GM21576 (cell line): ENCODE measurements at regions not wholly inside any gene's neighbourhood (a gene's known extent, or its start where the extent isn't known, plus 50 kb on each side); places are given as distances from the start of the nearest gene placed in this dataset.
"Not testable (repeated sequence)": the region's sequence is repeated elsewhere in the genome, so short reads cannot be mapped to it uniquely, and the experiment has no call there.

Experiments used
- ATAC-seq: cut with Tn5 transposase; IDR thresholded peaks from one replicate; pipeline ENCODE4 v1.9.1; 2021; ENCODE audit warnings: mild to moderate bottlenecking, moderate library complexity; ENCODE audit not compliant: unreplicated experiment

DNA sequence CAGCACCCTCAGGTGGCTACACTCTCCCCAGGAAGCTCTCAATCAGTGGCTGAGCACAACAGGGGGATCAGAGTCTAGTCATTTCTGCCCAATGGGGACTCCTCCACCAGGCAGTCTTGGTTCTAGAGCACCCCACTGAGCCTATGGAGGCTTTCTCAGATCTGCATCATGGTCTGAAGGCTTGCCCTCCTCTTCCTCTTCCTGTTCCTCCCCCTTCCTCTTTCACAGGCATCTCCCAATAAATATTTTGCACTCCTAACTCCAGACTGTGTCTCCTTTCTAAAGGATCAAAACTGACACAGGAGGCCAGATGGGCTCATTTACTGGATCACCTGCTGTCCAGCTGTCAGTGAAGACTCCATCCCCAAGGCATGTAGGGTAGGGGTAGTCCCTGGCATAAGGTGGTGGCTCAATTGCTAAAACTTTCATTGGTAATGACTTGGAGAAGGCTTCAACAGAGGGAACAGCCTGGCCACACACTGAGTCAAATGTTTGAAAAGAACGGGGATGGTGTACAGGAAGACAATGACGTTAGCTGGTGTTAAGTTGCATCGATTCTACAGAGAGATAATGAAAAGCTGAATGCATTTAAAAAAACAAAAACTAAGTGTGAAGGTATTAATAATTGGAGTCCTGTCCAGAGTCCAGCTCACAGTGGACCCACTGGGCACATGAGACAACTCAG is 84.2 kb upstream of the SLC2A1 start:
- no peak for ATAC-seq

DNA sequence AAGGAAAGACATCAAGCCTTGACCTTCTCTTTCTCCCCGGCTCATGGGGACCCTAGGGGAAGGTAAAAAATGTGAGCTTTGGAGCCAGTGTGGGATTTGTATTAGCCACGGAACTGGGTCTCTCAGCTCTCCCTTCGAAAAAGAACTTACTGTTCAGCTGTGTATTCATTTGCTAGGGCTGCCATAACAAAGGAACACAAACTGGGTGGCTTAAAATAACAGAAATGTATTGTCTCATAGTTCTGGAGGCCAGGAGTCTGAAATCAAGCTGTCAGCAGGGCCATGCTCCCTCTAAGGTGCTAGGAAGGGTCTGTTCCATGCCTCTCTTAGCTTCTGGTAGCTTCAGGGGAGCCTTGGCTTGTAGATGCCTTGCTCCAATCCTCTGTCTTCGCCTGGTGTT is 83.5 kb upstream of the SLC2A1 start:
- ATAC-seq = no peak

DNA sequence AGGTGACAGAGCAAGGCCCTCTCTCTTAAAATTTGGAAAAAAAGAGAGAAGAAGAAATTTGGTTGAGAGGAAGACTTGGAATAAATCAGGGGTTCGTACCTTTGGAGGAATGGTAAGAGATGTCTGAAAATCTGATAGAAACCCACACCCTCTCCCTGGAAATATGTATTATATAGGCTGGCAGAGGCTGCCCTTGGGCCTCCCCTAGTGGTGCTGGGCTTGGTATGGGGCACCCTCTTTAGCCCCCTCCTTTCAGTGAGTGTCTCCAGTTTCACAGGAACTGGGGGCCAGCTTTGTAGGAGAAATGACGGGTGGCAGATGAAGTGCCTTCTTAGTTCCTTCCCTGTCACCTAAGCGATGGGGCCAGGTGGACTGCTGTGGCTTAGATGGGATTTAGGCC is 82.9 kb upstream of the SLC2A1 start:
- ATAC-seq = no peak

DNA sequence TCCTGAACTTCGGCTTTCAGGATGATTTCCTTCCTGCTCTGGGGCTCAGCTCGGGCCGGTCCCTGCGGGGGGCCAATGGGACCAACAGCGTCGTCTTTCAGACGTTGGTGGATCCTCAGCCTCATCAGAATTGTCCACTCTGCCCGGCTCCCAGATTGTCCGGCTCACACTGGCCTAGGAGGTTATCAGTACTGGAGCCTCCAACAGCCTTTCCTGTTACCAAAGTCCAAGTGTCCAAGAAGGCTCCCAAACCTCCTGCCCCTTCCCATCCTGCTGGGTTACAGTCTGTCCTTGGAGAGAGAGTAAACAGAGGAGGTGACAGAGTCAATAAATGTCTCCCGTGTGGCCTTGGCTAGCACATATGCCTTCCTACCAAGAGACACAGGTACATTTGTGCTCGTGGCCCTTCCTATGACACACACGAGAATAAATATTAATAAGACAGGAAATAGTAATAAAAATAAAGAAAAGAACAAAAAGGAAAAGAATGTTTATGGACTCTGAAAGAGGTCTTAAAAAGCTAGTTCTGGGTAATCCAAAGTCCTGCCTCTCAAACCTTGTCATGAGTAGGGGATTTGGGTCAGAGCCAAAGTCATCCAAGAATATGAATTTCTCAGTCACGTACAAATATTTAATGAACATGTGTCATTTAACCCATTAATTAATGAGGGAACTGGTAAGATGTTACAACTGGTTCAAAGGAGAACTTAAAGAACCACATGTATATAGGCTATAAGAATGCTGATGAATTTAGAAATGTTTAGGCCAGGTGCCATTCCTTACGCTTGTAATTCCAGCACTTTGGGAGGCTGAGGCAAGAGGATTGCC is 80.8 kb upstream of the SLC2A1 start:
- no peak for ATAC-seq

DNA sequence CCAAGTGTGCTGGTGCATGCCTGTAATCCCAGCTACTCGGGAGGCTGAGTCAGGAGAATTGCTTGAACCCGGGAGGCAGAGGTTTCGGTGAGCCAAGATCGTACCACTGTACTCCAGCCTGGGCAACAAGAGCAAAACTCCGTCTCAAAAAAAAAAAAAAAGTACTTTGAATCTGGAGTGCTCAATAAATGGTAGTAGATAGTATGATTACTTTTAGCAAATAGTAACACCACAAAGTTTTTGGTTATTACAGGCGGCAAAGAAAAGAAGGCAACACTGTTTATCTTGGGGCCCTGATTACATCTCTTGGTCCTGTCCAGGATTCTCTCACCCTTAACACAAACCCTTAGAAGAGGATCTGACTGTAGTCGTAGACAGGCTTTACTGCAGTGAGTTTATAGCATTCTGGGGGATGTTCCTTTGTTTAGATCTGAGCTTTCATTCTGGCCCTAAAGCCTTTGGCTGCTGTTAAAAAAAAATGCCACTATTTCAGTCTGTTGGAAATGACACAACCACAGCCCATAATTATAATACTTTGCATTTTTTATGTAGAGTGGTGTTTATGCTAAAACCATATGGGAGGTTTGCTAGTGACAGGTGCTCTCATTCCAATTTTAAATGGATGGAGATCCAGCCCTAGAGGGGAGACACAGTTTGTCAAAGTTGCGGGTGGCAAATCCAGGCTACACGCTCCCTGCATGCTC is 79.7 kb upstream of the SLC2A1 start:
- ATAC-seq = no peak

DNA sequence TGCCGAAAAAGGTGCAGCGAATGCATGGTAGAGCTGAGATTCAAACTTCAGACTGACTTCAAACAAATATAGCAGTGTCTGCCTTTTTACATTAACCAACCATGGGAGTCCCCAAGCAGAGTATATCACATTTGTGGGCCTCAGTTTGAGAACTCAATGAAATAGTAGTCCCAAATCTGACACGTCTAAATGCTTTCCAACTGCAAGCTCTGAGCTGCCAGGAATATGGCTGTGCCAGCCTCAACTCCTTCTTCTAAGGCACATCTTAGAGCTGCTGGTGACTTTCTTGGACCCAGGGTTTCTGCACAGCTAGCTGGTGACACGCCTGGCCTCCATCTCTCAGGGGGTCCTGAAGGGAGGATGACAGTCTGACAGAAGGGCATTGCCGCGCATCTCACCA is 78.8 kb upstream of the SLC2A1 start:
- ATAC-seq = no peak

DNA sequence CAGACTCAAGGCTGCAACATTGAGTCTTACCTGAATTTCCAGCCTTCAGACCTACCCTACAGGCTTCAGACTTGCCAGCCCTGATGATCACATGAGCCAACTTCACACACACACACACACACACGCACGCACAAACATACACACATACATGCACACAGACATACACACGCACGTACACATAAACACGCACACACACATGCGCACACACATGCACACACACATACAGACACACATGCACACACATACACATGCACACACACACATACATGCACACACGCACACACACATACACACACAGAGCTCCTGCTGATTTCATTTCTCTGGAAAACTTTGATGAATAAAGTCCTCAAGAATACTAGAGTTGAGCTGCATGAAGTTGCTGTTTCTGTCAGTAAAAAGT is 78.3 kb upstream of the SLC2A1 start:
- ATAC-seq = no peak

DNA sequence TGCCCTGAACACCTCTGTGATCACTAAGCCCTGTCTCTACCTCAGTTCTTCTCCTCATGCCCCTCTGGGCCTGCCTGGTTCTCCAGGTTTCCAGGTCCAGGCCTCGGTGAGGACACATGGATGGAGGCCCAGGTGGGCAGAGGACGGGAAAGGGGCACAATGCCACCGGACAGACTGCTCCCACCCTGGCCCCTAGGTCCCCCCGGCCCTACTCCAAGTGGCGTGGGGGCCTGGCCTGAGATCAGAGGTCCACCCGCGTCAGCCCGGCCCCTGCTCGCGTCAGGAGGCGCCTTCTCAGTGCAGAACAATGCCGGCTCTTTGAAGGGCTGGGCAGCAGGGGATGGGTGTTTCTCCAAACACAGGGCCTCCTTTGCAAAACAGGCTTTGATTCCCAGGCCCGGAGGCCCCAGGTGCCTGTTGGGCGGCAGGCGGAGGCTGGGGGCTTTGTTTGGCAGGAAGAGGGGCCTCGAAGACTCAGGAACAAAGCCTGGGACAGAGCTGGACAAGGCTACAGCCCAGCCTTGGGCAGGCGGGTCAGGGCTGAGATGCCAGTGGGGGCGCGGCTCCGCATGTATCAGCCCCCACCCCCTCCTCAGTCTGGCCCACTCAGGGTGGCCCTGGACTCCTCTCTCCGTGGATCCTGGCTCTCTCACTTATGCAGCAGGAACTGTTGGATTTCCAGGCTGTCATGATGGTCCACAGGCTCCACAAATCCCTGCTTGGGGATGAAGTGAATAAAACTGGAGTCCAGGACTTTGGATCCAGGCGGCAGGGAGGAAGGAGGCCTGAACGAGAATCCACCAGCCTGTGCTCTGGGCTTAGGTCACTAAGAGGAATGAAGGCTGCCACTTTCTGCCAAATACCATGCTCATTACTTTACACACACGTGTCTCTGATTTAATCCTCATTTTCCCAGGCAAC is 77.4 kb upstream of the SLC2A1 start:
- ATAC-seq = no peak

DNA sequence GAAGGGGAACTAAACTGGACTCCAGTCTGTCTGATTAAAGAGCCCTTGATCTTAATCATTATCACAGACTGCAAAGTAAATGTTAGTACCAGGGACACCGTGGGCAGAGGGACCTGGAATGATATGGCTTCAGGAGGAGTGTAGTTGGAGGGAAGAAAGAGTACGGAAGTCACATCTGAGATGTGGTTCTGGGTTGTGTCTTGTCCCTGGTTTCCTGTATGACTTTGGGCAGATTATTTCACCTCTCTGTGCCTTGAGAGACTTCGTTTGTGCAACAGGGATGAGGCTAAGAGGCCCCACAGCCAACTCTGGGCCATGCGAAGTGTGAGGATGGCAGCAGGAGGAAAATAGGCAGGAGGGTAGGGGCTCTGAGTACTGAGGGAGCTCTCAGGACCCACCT is 76.1 kb upstream of the SLC2A1 start:
- no peak for ATAC-seq

DNA sequence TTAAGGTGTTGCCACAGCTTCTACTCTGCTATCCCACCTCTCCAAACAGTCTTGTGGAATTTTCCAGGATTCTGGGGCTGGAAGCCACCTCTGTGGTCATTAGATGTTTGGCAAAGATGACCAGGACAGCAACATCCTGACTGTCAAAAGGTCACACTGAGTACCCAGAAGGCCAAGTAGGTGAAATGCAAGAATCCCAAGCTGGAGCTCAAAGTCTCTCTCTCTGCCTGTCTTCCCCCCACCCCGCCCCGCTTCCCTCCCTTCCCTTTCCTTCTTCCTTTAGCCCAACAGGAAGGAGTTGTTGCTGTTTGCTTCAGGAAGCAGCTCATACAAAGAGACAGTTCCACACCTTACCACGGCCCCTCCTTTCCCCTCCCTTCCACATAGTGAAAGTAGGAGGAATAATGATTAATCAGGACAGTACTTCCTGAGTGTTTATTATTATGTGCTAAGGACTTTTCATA is 75.6 kb upstream of the SLC2A1 start:
- no peak for ATAC-seq

DNA sequence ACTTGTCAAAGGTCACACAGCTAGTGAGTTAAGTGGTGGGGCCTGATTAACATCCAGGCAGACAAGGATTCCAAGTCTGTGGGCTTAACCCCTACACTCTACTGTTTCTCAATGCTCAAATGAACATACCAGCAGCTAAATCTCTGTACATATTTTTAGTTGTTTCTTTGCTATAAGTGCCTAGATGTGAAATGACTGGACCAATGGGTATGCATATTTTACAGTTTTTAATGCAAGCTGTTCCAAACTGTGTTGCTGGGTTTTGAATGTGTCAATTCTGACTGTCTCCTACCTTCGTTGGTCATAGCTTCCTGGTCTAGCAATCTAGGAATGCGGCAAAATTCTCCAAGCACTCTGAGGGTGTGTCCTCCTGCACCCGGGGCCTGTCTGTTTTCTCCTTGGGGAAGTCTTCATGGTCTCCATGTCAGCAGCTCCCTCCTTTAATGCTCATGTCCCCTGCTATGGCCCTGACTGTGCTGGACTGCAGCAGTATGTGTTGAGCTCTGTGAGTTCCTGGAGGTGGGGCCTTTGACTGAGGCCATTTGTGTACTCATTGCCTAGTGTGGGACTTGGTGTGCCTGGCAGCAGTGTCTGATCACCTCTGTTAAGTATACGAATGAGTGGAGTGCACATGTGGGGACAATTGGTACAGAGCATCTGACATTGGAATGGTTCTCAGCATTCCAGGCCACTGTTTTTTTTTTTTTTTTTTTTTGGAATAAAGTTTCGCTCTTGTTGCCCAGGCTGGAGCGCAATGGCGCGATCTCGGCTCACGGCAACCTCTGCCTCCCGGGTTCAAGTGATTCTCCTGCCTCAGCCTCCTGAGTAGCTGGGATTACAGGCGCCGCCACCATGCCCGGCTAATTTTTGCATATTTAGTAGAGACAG is 72.9 kb upstream of the SLC2A1 start:
- no peak for ATAC-seq

DNA sequence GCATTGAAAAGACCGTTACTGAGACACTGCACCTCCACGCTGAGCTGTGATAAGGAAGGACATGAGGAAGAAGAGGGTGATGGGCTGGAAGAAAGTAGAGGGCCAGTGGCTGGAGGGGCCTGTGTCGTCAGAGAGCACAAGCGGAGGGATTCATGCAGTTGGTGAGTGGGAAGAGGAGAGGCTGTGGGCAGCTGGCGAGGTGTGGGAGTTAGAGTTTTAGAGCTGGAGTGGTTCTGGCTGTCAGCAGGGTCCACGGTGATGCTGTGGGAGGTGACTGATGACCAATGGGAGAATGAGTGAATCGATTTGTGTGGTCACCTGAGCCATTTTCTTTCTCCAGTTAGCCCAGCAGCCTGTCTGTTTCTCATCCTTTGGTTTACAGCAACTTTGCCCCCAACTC is 66.2 kb upstream of the SLC2A1 start:
- no peak for ATAC-seq

DNA sequence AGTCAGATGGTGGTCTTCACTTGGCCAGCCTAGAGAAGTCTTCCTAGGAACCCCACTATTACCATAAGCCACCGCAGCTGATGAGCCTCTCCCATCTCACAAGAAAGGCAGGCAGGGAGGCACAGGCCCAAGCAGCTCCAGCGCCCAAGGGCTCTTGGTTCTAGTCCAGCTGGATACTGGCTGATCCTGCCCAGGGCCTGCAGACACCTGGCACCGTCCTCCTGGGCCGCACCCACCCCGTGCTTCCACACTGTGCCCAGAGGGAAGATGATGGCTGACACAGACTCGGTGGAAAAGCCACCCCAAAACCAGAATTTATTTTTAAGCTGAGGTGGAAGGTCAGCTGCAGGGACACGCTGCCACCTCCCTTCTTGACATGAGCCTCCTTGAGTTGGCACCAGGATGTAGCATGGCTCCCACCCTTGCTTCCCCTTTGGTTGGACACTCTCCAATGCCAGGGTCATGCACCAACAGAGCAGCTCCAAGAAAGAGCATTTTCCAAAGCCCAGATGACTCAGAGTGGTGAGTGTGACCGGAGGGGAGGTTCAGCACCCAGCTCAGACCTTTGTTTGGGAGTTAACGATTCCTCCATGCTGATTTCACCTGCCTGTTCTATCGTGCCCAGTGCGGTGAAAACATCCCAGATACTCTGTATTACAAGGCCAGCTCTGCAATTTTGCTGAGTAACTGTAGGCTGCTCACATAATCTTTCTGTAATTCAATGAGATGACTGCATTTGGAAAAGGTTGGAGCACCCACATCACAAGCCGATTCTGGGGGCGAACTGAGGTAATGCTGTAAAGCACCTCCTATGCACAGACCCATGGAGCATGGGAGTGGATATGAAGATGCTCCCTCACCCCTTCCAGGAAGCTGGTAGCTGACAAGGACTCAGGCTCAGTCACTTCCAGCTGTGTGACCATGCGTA is 63.1 kb upstream of the SLC2A1 start:
- ATAC-seq = no peak

DNA sequence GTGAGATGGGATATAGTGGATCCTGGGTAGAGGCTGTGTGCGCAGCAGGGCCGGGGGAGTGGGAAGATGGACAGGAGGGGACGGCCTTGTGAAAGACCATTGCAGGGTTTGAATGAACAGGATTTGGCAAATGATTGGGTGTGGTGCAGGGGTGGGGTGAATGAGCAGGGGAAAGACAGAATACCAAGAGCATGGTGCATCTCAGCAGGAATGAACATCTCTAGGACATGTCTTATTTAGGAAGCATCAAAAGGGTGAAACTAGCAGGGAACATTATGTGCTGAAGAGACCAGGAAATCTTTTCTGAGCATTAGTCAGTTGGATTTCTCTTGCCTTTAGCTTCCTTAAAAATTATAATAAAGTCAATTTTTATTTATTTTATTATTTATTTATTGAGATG is 60.6 kb upstream of the SLC2A1 start:
- ATAC-seq = no peak

DNA sequence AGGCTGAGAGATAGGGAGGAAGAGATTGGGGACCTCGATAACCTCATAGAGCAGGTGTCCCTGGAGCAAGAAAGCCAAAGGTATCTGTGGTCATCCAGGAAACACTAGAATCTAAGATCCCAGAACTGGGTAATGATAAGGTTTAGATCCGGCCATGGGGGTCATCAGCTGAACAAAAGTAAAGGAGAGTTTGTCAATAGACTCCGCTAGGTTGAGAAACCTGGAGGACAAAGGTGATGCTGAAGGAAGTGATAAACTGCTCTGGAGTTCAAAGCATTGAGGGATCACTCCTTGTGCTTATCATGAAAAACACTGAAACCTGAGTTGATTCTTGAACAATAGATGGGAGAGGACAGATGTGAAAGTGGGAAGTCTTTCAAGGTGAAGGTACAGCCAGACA is 59.5 kb upstream of the SLC2A1 start:
- no peak for ATAC-seq

DNA sequence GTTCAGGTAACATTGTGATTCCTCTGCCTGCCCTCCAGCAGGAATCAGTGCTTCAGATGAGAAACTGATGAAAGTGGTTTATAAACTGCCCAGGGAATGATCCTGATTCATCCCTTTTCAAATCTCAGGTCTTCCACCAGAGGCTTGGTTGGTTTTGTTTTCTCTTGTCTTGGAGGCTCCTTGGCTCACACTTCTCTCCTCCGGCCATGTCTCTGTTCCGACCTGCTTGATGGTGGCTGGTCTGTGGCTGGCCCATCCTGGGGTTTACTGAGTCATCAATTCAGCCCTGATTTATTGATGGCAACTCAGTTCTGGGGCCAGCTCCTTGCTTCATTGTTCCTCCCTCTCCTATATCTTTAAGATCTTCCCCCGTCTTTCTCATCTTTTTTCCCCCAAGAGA is 56.6 kb upstream of the SLC2A1 start:
- ATAC-seq = no peak

DNA sequence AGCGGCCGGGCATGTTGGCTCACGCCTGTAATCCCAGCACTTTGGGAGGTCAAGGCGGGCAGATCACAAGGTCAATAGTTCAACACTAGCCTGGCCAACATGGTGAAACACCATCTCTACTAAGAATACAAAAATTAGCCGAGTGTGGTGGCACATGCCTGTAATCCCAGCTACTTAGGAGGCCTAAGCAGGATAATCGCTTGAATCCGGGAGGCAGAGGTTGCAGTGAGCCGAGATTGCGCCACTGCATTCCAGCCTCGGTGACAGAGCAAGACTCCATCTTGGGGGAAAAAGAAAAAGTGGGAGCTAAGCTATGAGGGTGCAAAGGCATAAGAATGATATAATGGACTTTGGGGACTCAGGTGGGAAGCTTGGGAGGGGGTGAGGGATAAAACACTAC is 55.9 kb upstream of the SLC2A1 start:
- ATAC-seq = not testable (repeated sequence)

DNA sequence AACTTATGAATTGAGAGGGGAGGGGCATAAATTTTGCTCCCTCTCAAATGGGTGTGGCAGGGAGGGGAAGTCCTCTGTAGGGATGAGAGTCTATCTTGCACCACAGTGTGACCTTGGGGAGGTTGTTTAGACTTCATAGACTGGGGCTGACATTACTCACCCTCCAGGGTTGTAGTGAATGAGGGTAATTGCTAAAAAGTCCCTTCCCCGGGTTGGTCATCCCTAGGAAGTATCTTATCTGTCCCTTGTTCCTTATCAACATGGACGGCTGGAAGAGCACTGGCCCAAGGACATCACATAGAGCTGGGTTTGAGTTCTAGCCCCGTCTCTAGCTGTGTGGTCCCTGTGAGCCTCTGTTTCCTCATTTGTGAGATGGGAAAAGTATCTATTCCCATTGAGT is 52.4 kb upstream of the SLC2A1 start:
- no peak for ATAC-seq

DNA sequence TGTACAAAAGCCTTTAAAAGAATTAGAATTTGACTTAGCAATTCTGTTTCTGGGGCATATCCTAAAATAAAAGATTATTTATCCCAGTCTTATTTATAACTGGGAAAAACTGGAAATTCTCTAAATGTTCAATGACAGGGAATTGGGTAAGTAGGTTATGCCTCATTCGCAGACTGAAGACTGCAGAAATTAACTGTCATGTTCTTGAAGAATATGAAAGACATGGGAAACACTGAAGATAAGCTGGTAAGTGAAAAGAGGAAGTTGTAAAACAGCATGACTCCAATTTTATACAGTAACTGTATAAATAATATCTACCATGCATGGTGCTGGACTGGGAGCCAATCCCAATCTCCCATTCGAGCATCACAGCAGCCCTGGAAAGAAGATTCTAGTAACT is 50.6 kb upstream of the SLC2A1 start:
- ATAC-seq = no peak
